Psoas muscle (tissue), 7 donors: ENCODE measurements at regions not wholly inside any gene's neighbourhood (a gene's known extent, or its start where the extent isn't known, plus 50 kb on each side); places are given as distances from the start of the nearest gene placed in this dataset.

Source experiments
- ATAC-seq, 4 donors: fragments of 200-7000 bp; cut with Tn5 transposase; one replicate each; pipeline ENCODE4 v1.9.1; 2020; ENCODE audit warnings: moderate library complexity in 3 of 4, mild to moderate bottlenecking in 2 of 4
- DNase-seq, 2 donors: peaks; one replicate each; pipeline ENCODE4 v3.0.0-alpha.2; 2020
- H3K27ac ChIP-seq: fragments of 200-600 bp; one replicate; pipeline ENCODE4 v1.8.0; 2022
- H3K27me3 ChIP-seq, 3 donors: fragments of 200-600 bp in 1 of 3; one replicate each; pipeline versions ENCODE4 v1.6.1 to v1.8.0; 2013 to 2022; ENCODE audit warnings: low read length in 2 of 3, mild to moderate bottlenecking in 2 of 3, moderate library complexity in 1 of 3; ENCODE audit not compliant: insufficient read depth in 3 of 3
- H3K36me3 ChIP-seq, 2 donors: fragments of 200-600 bp in 1 of 2; one replicate each; pipeline versions ENCODE4 v1.6.1 to v1.8.0; 2013 to 2022; ENCODE audit warnings: low read depth in 1 of 2, mild to moderate bottlenecking in 1 of 2, moderate library complexity in 1 of 2; ENCODE audit not compliant: insufficient read depth in 1 of 2
- H3K4me1 ChIP-seq: fragments of 200-600 bp; one replicate; pipeline ENCODE4 v1.8.0; 2022
- H3K4me3 ChIP-seq: fragments of 200-600 bp; one replicate; pipeline ENCODE4 v1.8.0; 2022; ENCODE audit warnings: mild to moderate bottlenecking
- H3K9me3 ChIP-seq: fragments of 200-600 bp; one replicate; pipeline ENCODE4 v1.8.0; 2022
- CTCF ChIP-seq: fragments of 200-600 bp; IDR thresholded peaks from one replicate; pipeline ENCODE4 v1.8.0; 2022; ENCODE audit warnings: antibody characterized with exemption
- WGBS, 3 donors: extraction: QIAGEN DNeasy Blood & Tissue Kit; methylation state at CpG; one replicate each; pipeline versions ENCODE4 v1.1.6 to v1.1.7; 2013; 5-methylcytosine and 5-hydroxymethylcytosine counted together
- intact Hi-C, 2 donors: fragments of 100-400 bp; cut with DNase I; formaldehyde crosslinking; loops; one replicate each; pipeline versions ENCODE4 v1.11.0 to v1.14.2; 2022
- donor health status: healthy with polysubstance abuse.
- donor health status: DM: no; HTN: no; CAD: no; lungs with moderate emphysema.
- donor health status: Bipolar disorder and iron deficiency.
- donor health status: healthy.
- donor health status: DM: yes; HTN: yes; CAD: no.
- donor health status: DM: no; HTN: no; CAD: no.
- donor health status: DM: yes; HTN: yes; CAD: no.

- no peaks in the 10 kb centered on the region for H3K4me1 ChIP-seq
- intact Hi-C loops, result no loop called here
- 57 to 86% (median 81%) methylated on average over 5 of the region's 5 CpGs for WGBS, 3 donors
- no peak for TF ChIP-seq CTCF
- H3K27ac ChIP-seq, result no peak overlapping the region
- DNase-seq (no peak), ATAC-seq (no peak)
- H3K9me3 ChIP-seq, result no peaks in the 10 kb centered on the region
- peaks cover 0 to 3% (median 0%) of the 10 kb centered on the region in 3 donors for H3K27me3 ChIP-seq
- H3K4me3 ChIP-seq, result no peak overlapping the region
- H3K36me3 ChIP-seq, result no peaks in the 10 kb centered on the region
Observed at GRCh38 chrX:34809096-34809495, 133.5 kb upstream of the FAM47B start.

GRCh38 chrX:34810364-34810763 lies 132.2 kb upstream of the FAM47B start:
- no peak for DNase-seq

GRCh38 chrX:34810916-34811315 lies 131.7 kb upstream of the FAM47B start:
- DNase-seq (no peak), ATAC-seq (peak in 1 of 4 donors; percentile 39)
- Histone ChIP-seq H3K4me1 (no peaks in the 10 kb centered on the region), H3K36me3 (no peaks in the 10 kb centered on the region), H3K4me3 (no peak overlapping the region), H3K27ac (no peak overlapping the region), H3K27me3 (peaks cover 0 to 3% (median 0%) of the 10 kb centered on the region in 3 donors), H3K9me3 (no peaks in the 10 kb centered on the region)
- intact Hi-C loops, result no loop called here
- no peak for TF ChIP-seq CTCF
- WGBS, 3 donors, result 25 to 46% (median 26%) methylated on average over 2 of the region's 2 CpGs

More at GRCh38 chrX:34810364-34810763, 132.2 kb upstream of the FAM47B start:
- H3K27ac ChIP-seq, result no peak overlapping the region
- intact Hi-C loops, result no loop called here
- H3K27me3 ChIP-seq, result peaks cover 0 to 3% (median 0%) of the 10 kb centered on the region in 3 donors
- no peak overlapping the region for H3K4me3 ChIP-seq
- WGBS, 3 donors, result 50 to 76% (median 55%) methylated on average over 2 of the region's 2 CpGs
- no peaks in the 10 kb centered on the region for H3K4me1 ChIP-seq
- H3K9me3 ChIP-seq, result no peaks in the 10 kb centered on the region
- H3K36me3 ChIP-seq, result no peaks in the 10 kb centered on the region
- no peak for TF ChIP-seq CTCF
- ATAC-seq, result no peak

GRCh38 chrX:34813618-34814017 lies 129.0 kb upstream of the FAM47B start:
- ATAC-seq (no peak), DNase-seq (no peak)
- intact Hi-C loops, result no loop called here
- Histone ChIP-seq H3K36me3 (no peaks in the 10 kb centered on the region), H3K4me1 (no peaks in the 10 kb centered on the region), H3K9me3 (no peaks in the 10 kb centered on the region), H3K27me3 (no peaks in the 10 kb centered on the region), H3K4me3 (no peak overlapping the region), H3K27ac (no peak overlapping the region)
- WGBS, 3 donors, result 35 to 83% (median 66%) methylated on average over 1 of the region's 1 CpG
- TF ChIP-seq CTCF, result no peak

GRCh38 chrX:34826964-34827363 lies 115.6 kb upstream of the FAM47B start:
- intact Hi-C loops, result no loop called here
- WGBS, 3 donors, result 25 to 54% (median 52%) methylated on average over 3 of the region's 3 CpGs

More at GRCh38 chrX:34826964-34827363, 115.6 kb upstream of the FAM47B start:
- no peak for TF ChIP-seq CTCF
- DNase-seq (no peak), ATAC-seq (no peak)
- Histone ChIP-seq H3K4me3 (no peak overlapping the region), H3K27ac (no peak overlapping the region), H3K27me3 (no peaks in the 10 kb centered on the region), H3K9me3 (no peaks in the 10 kb centered on the region), H3K36me3 (no peaks in the 10 kb centered on the region), H3K4me1 (no peaks in the 10 kb centered on the region)
